Brain microvascular endothelial cell (primary cell): ENCODE measurements at regions not wholly inside any gene's neighbourhood (a gene's known extent, or its start where the extent isn't known, plus 50 kb on each side); places are given as distances from the start of the nearest gene placed in this dataset.

Source experiments
- DNase-seq: peaks from one replicate; pipeline ENCODE4 v3.0.0-alpha.2; 2020
- H3K27ac ChIP-seq: fragments of 250-450 bp; sonication (Bioruptor Pico); 2 replicates; pipeline ENCODE4 v1.5.1; 2020; ENCODE audit warnings: mild to moderate bottlenecking, moderate library complexity
- H3K27me3 ChIP-seq: fragments of 250-450 bp; sonication (Bioruptor Pico); replicated peaks from 2 replicates; pipeline ENCODE4 v1.5.1; 2020; ENCODE audit warnings: mild to moderate bottlenecking
- H3K36me3 ChIP-seq: fragments of 250-450 bp; sonication (Bioruptor Pico); replicated peaks from 2 replicates; pipeline ENCODE4 v1.5.1; 2020; ENCODE audit warnings: mild to moderate bottlenecking
- H3K4me3 ChIP-seq: 2 replicates; pipeline ENCODE4 v1.5.1; 2011; ENCODE audit warnings: low read depth, mild to moderate bottlenecking, control low read depth, low read length, moderate library complexity
- CTCF ChIP-seq: IDR thresholded peaks from 2 replicates; pipeline ENCODE4 v1.5.1; 2011; ENCODE audit warnings: low read depth, mild to moderate bottlenecking, moderate library complexity, low read length, control low read depth, inconsistent platforms; ENCODE audit errors: missing control alignments
- in situ Hi-C: cut with HindIII; loops from 2 replicates; pipeline ENCODE4 v1.10.0; 2017; ENCODE audit warnings: low sequenced_read_pairs, low pct_ligation_motif_present

GRCh38 chr1:192418552-192419285, 101.9 kb downstream of the RGS21 start:
- no peak for DNase-seq
- TF ChIP-seq CTCF: no peak
- no peak overlapping the region for H3K27ac ChIP-seq
- H3K4me3 ChIP-seq: no peak overlapping the region
- H3K36me3 ChIP-seq: no peaks in the 10 kb centered on the region
- no peaks in the 10 kb centered on the region for H3K27me3 ChIP-seq
- in situ Hi-C loops: no loop called here

DNA sequence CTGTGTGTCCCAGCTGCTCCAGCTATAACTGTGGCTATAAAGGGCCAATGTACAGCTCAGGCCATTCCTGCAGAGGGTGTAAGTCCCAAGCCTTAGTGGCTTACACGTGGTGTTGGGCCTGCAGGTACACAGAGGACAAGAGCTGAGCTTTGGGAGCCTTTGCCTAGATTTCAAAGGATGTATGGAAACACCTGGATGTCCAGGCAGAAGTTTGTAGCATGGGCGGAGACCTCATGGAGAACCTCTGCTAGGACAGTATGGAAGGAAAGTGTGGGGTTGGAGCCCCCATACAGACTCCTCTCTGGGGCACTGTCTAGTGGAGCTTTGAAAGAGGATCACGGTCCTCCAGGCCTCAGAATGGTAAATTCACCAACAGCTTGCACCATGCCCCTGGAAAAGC, 113.9 kb downstream of the RGS21 start:
- no peak for DNase-seq
- Histone ChIP-seq H3K27ac (no peak overlapping the region), H3K4me3 (no peak overlapping the region), H3K27me3 (no peaks in the 10 kb centered on the region), H3K36me3 (no peaks in the 10 kb centered on the region)
- TF ChIP-seq CTCF: no peak
- in situ Hi-C loops: no loop called here

DNA sequence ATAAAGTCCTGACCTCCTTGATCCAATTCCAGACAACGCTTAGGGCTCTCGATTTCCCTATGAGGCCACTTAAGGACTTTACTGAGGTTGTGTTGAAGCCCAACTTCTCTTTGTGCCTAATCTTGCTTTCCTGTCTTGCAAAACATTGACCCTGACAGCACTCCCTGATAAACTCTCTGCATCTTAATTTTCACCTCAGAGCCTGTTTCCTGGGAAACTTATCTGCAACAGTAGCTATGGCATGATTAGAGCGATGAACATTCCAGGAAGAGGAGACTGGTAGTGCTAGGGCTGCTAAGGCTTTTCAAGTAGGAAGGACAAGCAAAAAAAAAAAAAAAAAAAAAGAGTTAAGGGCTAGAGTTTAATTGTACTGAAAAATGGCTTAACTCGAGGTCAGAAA, 118.9 kb downstream of the RGS21 start:
- DNase-seq: no peak
- H3K36me3 ChIP-seq: no peaks in the 10 kb centered on the region
- no peak overlapping the region for H3K4me3 ChIP-seq
- no peak overlapping the region for H3K27ac ChIP-seq
- in situ Hi-C loops: no loop called here
- TF ChIP-seq CTCF: no peak
- H3K27me3 ChIP-seq: no peaks in the 10 kb centered on the region

- TF ChIP-seq CTCF: no peak
- H3K36me3 ChIP-seq: no peaks in the 10 kb centered on the region
- in situ Hi-C loops: no loop called here
- H3K4me3 ChIP-seq: no peak overlapping the region
- no peak overlapping the region for H3K27ac ChIP-seq
- no peaks in the 10 kb centered on the region for H3K27me3 ChIP-seq
- no peak for DNase-seq
Observed at GRCh38 chr1:192436441-192437078, 119.8 kb downstream of the RGS21 start.

DNA sequence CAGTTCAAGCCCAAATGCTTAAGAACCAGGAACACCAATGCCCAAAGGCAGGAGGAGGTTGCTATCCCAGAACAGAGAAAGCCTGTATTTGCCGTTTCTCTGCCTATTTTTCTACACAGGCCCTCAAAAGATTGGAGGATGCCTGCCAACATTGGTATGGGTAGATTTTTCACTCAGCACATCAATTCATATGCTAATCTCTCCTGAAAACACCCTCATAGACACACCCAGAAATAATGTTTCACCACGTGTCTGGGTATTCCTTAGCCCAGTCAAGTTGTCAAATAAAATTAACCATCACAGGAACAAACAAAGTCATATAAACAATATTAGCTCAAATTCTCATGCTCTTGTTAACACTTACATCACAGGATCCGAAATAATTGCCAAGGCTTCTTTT, 121.9 kb downstream of the RGS21 start:
- no peaks in the 10 kb centered on the region for H3K36me3 ChIP-seq
- H3K4me3 ChIP-seq: no peak overlapping the region
- in situ Hi-C loops: no loop called here
- H3K27ac ChIP-seq: no peak overlapping the region
- no peaks in the 10 kb centered on the region for H3K27me3 ChIP-seq
- TF ChIP-seq CTCF: no peak
- no peak for DNase-seq
